Panc1 (cell line): ENCODE measurements at regions not wholly inside any gene's neighbourhood (a gene's known extent, or its start where the extent isn't known, plus 50 kb on each side); places are given as distances from the start of the nearest gene placed in this dataset.

Experiments used
- CTCF ChIP-seq: fragments of 450-650 bp; IDR thresholded peaks from 2 replicates; pipeline ENCODE4 v1.5.1; 2017; ENCODE audit warnings: mild to moderate bottlenecking
- SIN3A ChIP-seq: IDR thresholded peaks from 2 replicates; pipeline ENCODE4 v1.6.1; 2012; ENCODE audit warnings: low read depth, mild to moderate bottlenecking, low read length, moderate library complexity, borderline replicate concordance; ENCODE audit not compliant: insufficient read depth
- TF ChIP-seq, protein P1 (sequence below), 2 experiments: IDR thresholded peaks; 2 replicates each; pipeline ENCODE4 v1.6.1; 2011 to 2012; ENCODE audit warnings: low read depth in 2 of 2, control low read depth in 1 of 2, low read length in 1 of 2, mild to moderate bottlenecking in 1 of 2, moderate library complexity in 1 of 2; ENCODE audit not compliant: insufficient read depth in 1 of 2

- TF ChIP-seq CTCF, result no peak
- TF ChIP-seq, protein P1, sequence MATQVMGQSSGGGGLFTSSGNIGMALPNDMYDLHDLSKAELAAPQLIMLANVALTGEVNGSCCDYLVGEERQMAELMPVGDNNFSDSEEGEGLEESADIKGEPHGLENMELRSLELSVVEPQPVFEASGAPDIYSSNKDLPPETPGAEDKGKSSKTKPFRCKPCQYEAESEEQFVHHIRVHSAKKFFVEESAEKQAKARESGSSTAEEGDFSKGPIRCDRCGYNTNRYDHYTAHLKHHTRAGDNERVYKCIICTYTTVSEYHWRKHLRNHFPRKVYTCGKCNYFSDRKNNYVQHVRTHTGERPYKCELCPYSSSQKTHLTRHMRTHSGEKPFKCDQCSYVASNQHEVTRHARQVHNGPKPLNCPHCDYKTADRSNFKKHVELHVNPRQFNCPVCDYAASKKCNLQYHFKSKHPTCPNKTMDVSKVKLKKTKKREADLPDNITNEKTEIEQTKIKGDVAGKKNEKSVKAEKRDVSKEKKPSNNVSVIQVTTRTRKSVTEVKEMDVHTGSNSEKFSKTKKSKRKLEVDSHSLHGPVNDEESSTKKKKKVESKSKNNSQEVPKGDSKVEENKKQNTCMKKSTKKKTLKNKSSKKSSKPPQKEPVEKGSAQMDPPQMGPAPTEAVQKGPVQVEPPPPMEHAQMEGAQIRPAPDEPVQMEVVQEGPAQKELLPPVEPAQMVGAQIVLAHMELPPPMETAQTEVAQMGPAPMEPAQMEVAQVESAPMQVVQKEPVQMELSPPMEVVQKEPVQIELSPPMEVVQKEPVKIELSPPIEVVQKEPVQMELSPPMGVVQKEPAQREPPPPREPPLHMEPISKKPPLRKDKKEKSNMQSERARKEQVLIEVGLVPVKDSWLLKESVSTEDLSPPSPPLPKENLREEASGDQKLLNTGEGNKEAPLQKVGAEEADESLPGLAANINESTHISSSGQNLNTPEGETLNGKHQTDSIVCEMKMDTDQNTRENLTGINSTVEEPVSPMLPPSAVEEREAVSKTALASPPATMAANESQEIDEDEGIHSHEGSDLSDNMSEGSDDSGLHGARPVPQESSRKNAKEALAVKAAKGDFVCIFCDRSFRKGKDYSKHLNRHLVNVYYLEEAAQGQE (IDR thresholded peaks at IDR 0.05; ENCODE audit: insufficient read depth in 1 of 2, low read depth in 2 of 2, low read length in 1 of 2), result no peak
- TF ChIP-seq SIN3A, result no peak
Observed at GRCh38 chr18:11274144-11274794, 124.9 kb upstream of the PIEZO2 start.
